GM06990 (cell line): ENCODE measurements at regions not wholly inside any gene's neighbourhood (a gene's known extent, or its start where the extent isn't known, plus 50 kb on each side); places are given as distances from the start of the nearest gene placed in this dataset.

Experiments
- DNase-seq: peaks from one replicate; pipeline ENCODE4 v3.0.0-alpha.2; 2011; ENCODE audit not compliant: insufficient read length; ENCODE audit errors: extremely low read depth
- H3K27me3 ChIP-seq: replicated peaks from 2 replicates; pipeline ENCODE4 v1.6.0; 2011; ENCODE audit warnings: low read length; ENCODE audit not compliant: control insufficient read depth, insufficient read depth
- H3K36me3 ChIP-seq: 2 replicates; pipeline ENCODE4 v1.5.1; 2011; ENCODE audit warnings: low read length; ENCODE audit not compliant: control insufficient read depth, insufficient read depth
- H3K4me3 ChIP-seq: replicated peaks from 2 replicates; pipeline ENCODE4 v1.5.1; 2011; ENCODE audit warnings: low read depth, mild to moderate bottlenecking, control low read depth, low read length
- CTCF ChIP-seq: IDR thresholded peaks from 2 replicates; pipeline ENCODE4 v1.5.1; 2011; ENCODE audit warnings: low read length, control low read depth, mild to moderate bottlenecking, inconsistent platforms; ENCODE audit not compliant: insufficient read depth, poor library complexity, severe bottlenecking

GRCh38 chr12:29067430-29067829 is 81.6 kb upstream of the FAR2 start:
- Histone ChIP-seq H3K27me3 (no peaks in the 10 kb centered on the region), H3K4me3 (no peak overlapping the region), H3K36me3 (no peaks in the 10 kb centered on the region)
- no peak for TF ChIP-seq CTCF
- no peak for DNase-seq

- TF ChIP-seq CTCF = no peak
- no peak for DNase-seq
- Histone ChIP-seq H3K27me3 (no peaks in the 10 kb centered on the region), H3K4me3 (no peak overlapping the region), H3K36me3 (no peaks in the 10 kb centered on the region)
Observed at GRCh38 chr12:29070309-29070708, 78.8 kb upstream of the FAR2 start.

GRCh38 chr12:29071099-29071498 is 78.0 kb upstream of the FAR2 start:
- no peaks in the 10 kb centered on the region for H3K27me3 ChIP-seq
- no peak for DNase-seq
- TF ChIP-seq CTCF = no peak
- H3K36me3 ChIP-seq = no peaks in the 10 kb centered on the region
- H3K4me3 ChIP-seq = no peak overlapping the region

GRCh38 chr12:29072631-29073030 is 76.4 kb upstream of the FAR2 start:
- no peak for DNase-seq
- no peak for TF ChIP-seq CTCF
- Histone ChIP-seq H3K4me3 (no peak overlapping the region), H3K36me3 (no peaks in the 10 kb centered on the region), H3K27me3 (no peaks in the 10 kb centered on the region)

- no peaks in the 10 kb centered on the region for H3K27me3 ChIP-seq
- no peak for DNase-seq
- peak; percentile 58 for TF ChIP-seq CTCF
- H3K36me3 ChIP-seq = no peaks in the 10 kb centered on the region
- no peak overlapping the region for H3K4me3 ChIP-seq
Observed at GRCh38 chr12:29073631-29074239, 75.3 kb upstream of the FAR2 start.

GRCh38 chr12:29081101-29081500 is 68.0 kb upstream of the FAR2 start:
- DNase-seq = no peak

More at GRCh38 chr12:29081101-29081500, 68.0 kb upstream of the FAR2 start:
- no peaks in the 10 kb centered on the region for H3K36me3 ChIP-seq
- no peaks in the 10 kb centered on the region for H3K27me3 ChIP-seq
- TF ChIP-seq CTCF = no peak
- no peak overlapping the region for H3K4me3 ChIP-seq
